GM12878 (cell line): ENCODE measurements at regions not wholly inside any gene's neighbourhood (a gene's known extent, or its start where the extent isn't known, plus 50 kb on each side); places are given as distances from the start of the nearest gene placed in this dataset.

Experiments used
- ATAC-seq: fragments of 200-7000 bp; cut with Tn5 transposase; 3 replicates; pipeline ENCODE4 v1.9.1; 2020; ENCODE audit warnings: mild to moderate bottlenecking, moderate library complexity
- BruUV-seq: library from RNA; stranded (reverse); fragments of 400-500 nt; replicated peaks from 2 replicates; lab custom pipeline; 2021; lab: Mats Ljungman, UMichigan
- CTCF ChIA-PET: fragments of 300-600 bp; sonication (Branson Sonifier 250); formaldehyde crosslinking; extraction: SDS; loops from one replicate; lab custom pipeline; 2021; ENCODE audit warnings: inconsistent platforms; lab: Yijun Ruan, JAX
- POLR2A ChIA-PET: fragments of 350-600 bp; formaldehyde crosslinking; extraction: SDS; loops from one replicate; lab custom pipeline; 2021; ENCODE audit warnings: inconsistent platforms; lab: Charles Lee
- RAD21 ChIA-PET: fragments of 300-600 bp; sonication (Branson Sonifier 250); formaldehyde crosslinking; loops from one replicate; lab custom pipeline; 2023; ENCODE audit warnings: antibody characterized with exemption; ENCODE audit not compliant: unreplicated experiment; lab: Charles Lee
- SMC1A ChIA-PET: fragments of 300-600 bp; sonication (Branson Sonifier 250); formaldehyde crosslinking; loops from one replicate; lab custom pipeline; 2023; ENCODE audit not compliant: unreplicated experiment, uncharacterized antibody; lab: Charles Lee
- DNase-seq: peaks from one replicate; pipeline ENCODE4 v3.0.0-alpha.2; 2011; ENCODE audit warnings: low read depth, low spot score
- FAIRE-seq: peaks from 3 replicates; lab custom pipeline; 2011; peaks lifted over from hg19 to GRCh38; lab: Jason Lieb, UNC
- H2AFZ ChIP-seq: 2 replicates; pipeline ENCODE4 v1.6.0; 2011; ENCODE audit warnings: low read depth, low read length, control low read depth; ENCODE audit not compliant: control insufficient read depth
- H3K27ac ChIP-seq: 2 replicates; pipeline ENCODE4 v1.5.1; 2011; ENCODE audit warnings: control low read depth; ENCODE audit not compliant: control insufficient read depth, insufficient read depth
- H3K27me3 ChIP-seq, 2 experiments: replicated peaks in 1 of 2; 2 replicates each; pipeline versions ENCODE4 v1.6.0 to v1.6.1; 2011; ENCODE audit warnings: low read length in 1 of 2; ENCODE audit not compliant: control insufficient read depth in 2 of 2, insufficient read depth in 2 of 2
- H3K36me3 ChIP-seq, 2 experiments: 2 replicates each; pipeline ENCODE4 v1.5.1; 2011; ENCODE audit warnings: low read length in 1 of 2; ENCODE audit not compliant: control insufficient read depth in 2 of 2, insufficient read depth in 2 of 2
- H3K4me1 ChIP-seq: 2 replicates; pipeline ENCODE4 v1.6.1; 2011; ENCODE audit warnings: mild to moderate bottlenecking, low read length, moderate library complexity, mixed read lengths; ENCODE audit not compliant: control insufficient read depth, insufficient read depth
- H3K4me2 ChIP-seq: 2 replicates; pipeline ENCODE4 v1.6.0; 2011; ENCODE audit warnings: control low read depth; ENCODE audit not compliant: control insufficient read depth, insufficient read depth
- H3K4me3 ChIP-seq: fragments of 200-600 bp; sonication (generic); 2 replicates; pipeline ENCODE4 v1.5.1; 2016
- H3K79me2 ChIP-seq: 2 replicates; pipeline ENCODE4 v1.6.0; 2011; ENCODE audit warnings: low read length; ENCODE audit not compliant: control insufficient read depth, insufficient read depth
- H3K9ac ChIP-seq: 2 replicates; pipeline ENCODE4 v1.8.0; 2011; ENCODE audit warnings: low read length, control low read depth, mixed read lengths; ENCODE audit not compliant: control insufficient read depth, insufficient read depth
- H3K9me3 ChIP-seq: replicated peaks from 3 replicates; pipeline ENCODE4 v1.5.1; 2011; ENCODE audit warnings: mild to moderate bottlenecking, low read length; ENCODE audit not compliant: control insufficient read depth, insufficient read depth
- H4K20me1 ChIP-seq: 2 replicates; pipeline ENCODE4 v1.6.0; 2011; ENCODE audit not compliant: control insufficient read depth, insufficient read depth
- CBFB ChIP-seq: IDR thresholded peaks from 2 replicates; pipeline ENCODE4 v1.6.1; 2016; ENCODE audit warnings: antibody characterized with exemption, low read depth
- GABPA ChIP-seq: IDR thresholded peaks from 2 replicates; pipeline ENCODE4 v1.6.1; 2014; ENCODE audit warnings: antibody characterized with exemption, low read depth, mild to moderate bottlenecking, inconsistent platforms
- LARP7 ChIP-seq: fragments of 450-650 bp; IDR thresholded peaks from 2 replicates; pipeline ENCODE4 v1.6.1; 2017; ENCODE audit warnings: mild to moderate bottlenecking
- MEF2B ChIP-seq: fragments of 450-650 bp; IDR thresholded peaks from 2 replicates; pipeline ENCODE4 v1.6.1; 2018; ENCODE audit warnings: mild to moderate bottlenecking, moderate library complexity; ENCODE audit not compliant: partially characterized antibody, poor library complexity, severe bottlenecking
- NBN ChIP-seq: fragments of 450-650 bp; IDR thresholded peaks from 2 replicates; pipeline ENCODE4 v1.6.1; 2016
- PRDM15 ChIP-seq: fragments of 450-650 bp; formaldehyde crosslinking; IDR thresholded peaks from 2 replicates; pipeline ENCODE4 v1.4.0; 2020; ENCODE audit warnings: mild to moderate bottlenecking, moderate library complexity
- REST ChIP-seq: IDR thresholded peaks from 2 replicates; pipeline ENCODE4 v1.6.1; 2012; ENCODE audit warnings: mild to moderate bottlenecking, low read depth, low read length
- RUNX3 ChIP-seq: IDR thresholded peaks from 2 replicates; pipeline ENCODE4 v1.6.1; 2012; ENCODE audit warnings: low read length, inconsistent platforms
- SPI1 ChIP-seq: IDR thresholded peaks from 2 replicates; pipeline ENCODE4 v1.6.1; 2011; ENCODE audit warnings: low read depth, mild to moderate bottlenecking, low read length, moderate library complexity, borderline replicate concordance; ENCODE audit not compliant: insufficient read depth
- TBL1XR1 ChIP-seq: IDR thresholded peaks from 2 replicates; pipeline ENCODE4 v1.6.1; 2012; ENCODE audit warnings: low read depth, low read length, improper control_type of control experiment
- TCF12 ChIP-seq: IDR thresholded peaks from 2 replicates; pipeline ENCODE4 v1.6.1; 2011; ENCODE audit warnings: low read depth, mild to moderate bottlenecking, low read length
- WGBS: methylation state at CpG from one replicate; pipeline ENCODE4 v1.1.6; 2016; ENCODE audit warnings: low lambda C conversion rate; ENCODE audit not compliant: insufficient replicate concordance, insufficient coverage; ENCODE audit errors: missing lambda C conversion rate; 5-methylcytosine and 5-hydroxymethylcytosine counted together
- in situ Hi-C: fragments of 300-500 bp; cut with MboI; formaldehyde crosslinking; loops from 9 replicates; pipeline ENCODE4 v1.14.3; 2018; ENCODE audit warnings: mixed read lengths
- intact Hi-C: fragments of 100-400 bp; cut with micrococcal nuclease; formaldehyde crosslinking; loops from one replicate; pipeline ENCODE4 v1.14.2; 2022; ENCODE audit not compliant: unreplicated experiment

- POLR2A ChIA-PET = no interaction called here
- Histone ChIP-seq H3K4me3 (no peak overlapping the region), H3K4me1 (no peaks in the 10 kb centered on the region), H2AFZ (no peak overlapping the region), H4K20me1 (no peaks in the 10 kb centered on the region), H3K79me2 (no peaks in the 10 kb centered on the region), H3K36me3 (no peaks in the 10 kb centered on the region), H3K9ac (no peak overlapping the region), H3K27ac (no peak overlapping the region), H3K27me3 (no peaks in the 10 kb centered on the region; a peak in 1 of 4 replicates), H3K9me3 (no peaks in the 10 kb centered on the region), H3K4me2 (no peak overlapping the region)
- intact Hi-C loops (loop anchor here (10.0 kb wide), 1 partner anchor 365 kb away; no protein-coding TSS in a partner anchor), in situ Hi-C loops (no loop called here)
- DNase-seq (no peak), FAIRE-seq (no peak), ATAC-seq (no peak)
- SMC1A ChIA-PET = no interaction called here
- RAD21 ChIA-PET = no interaction called here
- TF ChIP-seq TCF12 = no peak
- 55% methylated on average over 1 of the region's 1 CpG for WGBS
- CTCF ChIA-PET = no interaction called here
- no TSS peak for BruUV-seq
Observed at GRCh38 chr2:167749660-167750059, 497.7 kb downstream of the STK39 start.

- Histone ChIP-seq H3K79me2 (no peaks in the 10 kb centered on the region), H3K36me3 (no peaks in the 10 kb centered on the region), H2AFZ (no peak overlapping the region), H4K20me1 (no peaks in the 10 kb centered on the region), H3K4me1 (no peaks in the 10 kb centered on the region), H3K27ac (no peak overlapping the region), H3K27me3 (no peaks in the 10 kb centered on the region; a peak in 1 of 4 replicates), H3K9ac (no peak overlapping the region)
- no peak for ATAC-seq
- ChIA-PET POLR2A (no interaction called here), RAD21 (no interaction called here), SMC1A (interaction anchor here (0.9 to 1.1 kb wide), 2 partner anchors 13 to 17 kb away, joined by 3 read pairs; no protein-coding TSS in a partner anchor), CTCF (no interaction called here)
- BruUV-seq = no TSS peak
- in situ Hi-C loops = no loop called here
- intact Hi-C loops = no loop called here
- no peak for FAIRE-seq
- DNase-seq = no peak
- TF ChIP-seq REST = no peak
- no peak for TF ChIP-seq NBN
- no peak for TF ChIP-seq SPI1
- no peak for TF ChIP-seq PRDM15 (CRISPR knock-in tag)
- TF ChIP-seq RUNX3 = no peak
- no peak for TF ChIP-seq CBFB
- no peak for TF ChIP-seq GABPA
- no peak for TF ChIP-seq LARP7
- TF ChIP-seq TBL1XR1 = no peak
- TF ChIP-seq MEF2B = no peak
- TF ChIP-seq, all 136 proteins: peak for 0
- H3K4me3 ChIP-seq = no peak overlapping the region
- WGBS = 10% methylated on average over 3 of the region's 3 CpGs
- H3K4me2 ChIP-seq = no peak overlapping the region
- H3K9me3 ChIP-seq = no peaks in the 10 kb centered on the region
Observed at GRCh38 chr2:167749016-167749415, 498.4 kb downstream of the STK39 start.
